Stimulated activated naive CD8-positive, alpha-beta T cell treated with anti-CD3 and anti-CD28 coated beads, Interleukin-15, Interleukin-2, amounts not matched to agents 100 ng/mL and 50 ng/mL, for 24 hours (primary cell): ENCODE measurements at regions not wholly inside any gene's neighbourhood (a gene's known extent, or its start where the extent isn't known, plus 50 kb on each side); places are given as distances from the start of the nearest gene placed in this dataset.

Experiments
- H3K27ac Mint-ChIP-seq: one replicate; pipeline ENCODE4 v1.8.0; 2021; ENCODE audit warnings: mild to moderate bottlenecking, mixed read lengths
- H3K27me3 Mint-ChIP-seq: one replicate; pipeline ENCODE4 v1.8.0; 2021; ENCODE audit warnings: mixed read lengths
- H3K36me3 Mint-ChIP-seq: one replicate; pipeline ENCODE4 v1.8.0; 2021; ENCODE audit warnings: low read depth, mixed read lengths
- H3K4me1 Mint-ChIP-seq: one replicate; pipeline ENCODE4 v1.8.0; 2021; ENCODE audit warnings: low read depth, mixed read lengths
- H3K4me3 Mint-ChIP-seq: one replicate; pipeline ENCODE4 v1.8.0; 2021; ENCODE audit warnings: mild to moderate bottlenecking, mixed read lengths
- H3K9me3 Mint-ChIP-seq: one replicate; pipeline ENCODE4 v1.8.0; 2021; ENCODE audit warnings: mixed read lengths

- no peak overlapping the region for H3K4me3 Mint-ChIP-seq
- no peak overlapping the region for H3K27ac Mint-ChIP-seq
- no peaks in the 10 kb centered on the region for H3K27me3 Mint-ChIP-seq
- H3K36me3 Mint-ChIP-seq, result no peaks in the 10 kb centered on the region
- H3K9me3 Mint-ChIP-seq, result peaks cover 13% of the 10 kb centered on the region
- H3K4me1 Mint-ChIP-seq, result no peaks in the 10 kb centered on the region
Observed at GRCh38 chr1:164061528-164061927, 497.5 kb upstream of the PBX1 start.

- no peaks in the 10 kb centered on the region for H3K4me1 Mint-ChIP-seq
- peaks cover 17% of the 10 kb centered on the region for H3K9me3 Mint-ChIP-seq
- H3K27me3 Mint-ChIP-seq, result no peaks in the 10 kb centered on the region
- no peaks in the 10 kb centered on the region for H3K36me3 Mint-ChIP-seq
- no peak overlapping the region for H3K27ac Mint-ChIP-seq
- no peak overlapping the region for H3K4me3 Mint-ChIP-seq
Observed at GRCh38 chr1:164064501-164064900, 494.5 kb upstream of the PBX1 start.

GRCh38 chr1:164071288-164071687, 487.7 kb upstream of the PBX1 start:
- Mint-ChIP-seq H3K36me3 (no peaks in the 10 kb centered on the region), H3K27ac (no peak overlapping the region), H3K4me3 (no peak overlapping the region), H3K27me3 (no peaks in the 10 kb centered on the region), H3K4me1 (no peaks in the 10 kb centered on the region), H3K9me3 (peaks cover 24% of the 10 kb centered on the region)

GRCh38 chr1:164086832-164087231, 472.2 kb upstream of the PBX1 start:
- Mint-ChIP-seq H3K36me3 (no peaks in the 10 kb centered on the region), H3K27ac (no peak overlapping the region), H3K4me3 (no peak overlapping the region), H3K9me3 (peaks cover 22% of the 10 kb centered on the region), H3K4me1 (no peaks in the 10 kb centered on the region), H3K27me3 (no peaks in the 10 kb centered on the region)

- Mint-ChIP-seq H3K9me3 (peaks cover 24% of the 10 kb centered on the region), H3K27ac (no peak overlapping the region), H3K36me3 (no peaks in the 10 kb centered on the region), H3K4me1 (no peaks in the 10 kb centered on the region), H3K4me3 (no peak overlapping the region), H3K27me3 (no peaks in the 10 kb centered on the region)
Observed at GRCh38 chr1:164087906-164088453, 471.0 kb upstream of the PBX1 start.

GRCh38 chr1:164092603-164093353, 466.2 kb upstream of the PBX1 start:
- Mint-ChIP-seq H3K4me1 (no peaks in the 10 kb centered on the region), H3K27me3 (no peaks in the 10 kb centered on the region), H3K4me3 (no peak overlapping the region), H3K36me3 (no peaks in the 10 kb centered on the region), H3K9me3 (peaks cover 28% of the 10 kb centered on the region), H3K27ac (no peak overlapping the region)

- H3K9me3 Mint-ChIP-seq, result peaks cover 21% of the 10 kb centered on the region
- H3K4me3 Mint-ChIP-seq, result no peak overlapping the region
- no peaks in the 10 kb centered on the region for H3K27me3 Mint-ChIP-seq
Observed at GRCh38 chr1:164093543-164093942, 465.4 kb upstream of the PBX1 start.

GRCh38 chr1:164101802-164102201, 457.2 kb upstream of the PBX1 start:
- Mint-ChIP-seq H3K9me3 (no peaks in the 10 kb centered on the region), H3K27ac (no peak overlapping the region), H3K4me3 (no peak overlapping the region), H3K4me1 (no peaks in the 10 kb centered on the region), H3K27me3 (no peaks in the 10 kb centered on the region), H3K36me3 (no peaks in the 10 kb centered on the region)

More at GRCh38 chr1:164093543-164093942, 465.4 kb upstream of the PBX1 start:
- no peak overlapping the region for H3K27ac Mint-ChIP-seq
- H3K4me1 Mint-ChIP-seq, result no peaks in the 10 kb centered on the region
- no peaks in the 10 kb centered on the region for H3K36me3 Mint-ChIP-seq

- Mint-ChIP-seq H3K27me3 (no peaks in the 10 kb centered on the region), H3K4me3 (no peak overlapping the region), H3K36me3 (no peaks in the 10 kb centered on the region), H3K4me1 (no peaks in the 10 kb centered on the region), H3K27ac (no peak overlapping the region), H3K9me3 (no peaks in the 10 kb centered on the region)
Observed at GRCh38 chr1:164131949-164132348, 427.0 kb upstream of the PBX1 start.

- no peaks in the 10 kb centered on the region for H3K4me1 Mint-ChIP-seq
- H3K36me3 Mint-ChIP-seq, result no peaks in the 10 kb centered on the region
- H3K27ac Mint-ChIP-seq, result no peak overlapping the region
- peaks cover 9% of the 10 kb centered on the region for H3K9me3 Mint-ChIP-seq
- H3K4me3 Mint-ChIP-seq, result no peak overlapping the region
- no peaks in the 10 kb centered on the region for H3K27me3 Mint-ChIP-seq
Observed at GRCh38 chr1:164137273-164137925, 421.6 kb upstream of the PBX1 start.

DNA sequence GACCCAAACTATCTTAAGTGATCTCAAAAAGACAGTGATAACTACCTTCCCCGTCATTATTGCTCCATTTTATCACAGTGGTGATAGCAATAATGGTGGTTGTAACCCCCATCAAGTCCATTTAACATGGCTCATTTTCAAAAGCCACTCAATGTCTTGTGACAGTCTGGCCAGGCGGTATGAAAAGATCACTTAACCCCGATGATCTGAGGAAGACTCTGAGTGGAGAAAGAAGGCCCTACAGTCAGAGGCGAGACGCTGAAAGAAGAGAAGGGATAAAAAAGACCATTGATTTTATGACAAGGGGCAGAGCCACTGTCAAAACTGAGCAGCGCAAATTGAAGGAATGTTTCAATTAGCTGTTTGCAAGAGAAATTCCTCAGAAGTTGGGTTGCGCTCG, 417.2 kb upstream of the PBX1 start:
- Mint-ChIP-seq H3K4me1 (no peaks in the 10 kb centered on the region), H3K36me3 (no peaks in the 10 kb centered on the region), H3K9me3 (peaks cover 23% of the 10 kb centered on the region), H3K27ac (no peak overlapping the region), H3K27me3 (no peaks in the 10 kb centered on the region), H3K4me3 (no peak overlapping the region)

GRCh38 chr1:164154622-164155021, 404.4 kb upstream of the PBX1 start:
- Mint-ChIP-seq H3K27me3 (no peaks in the 10 kb centered on the region), H3K9me3 (peaks cover 21% of the 10 kb centered on the region), H3K36me3 (no peaks in the 10 kb centered on the region), H3K4me1 (no peaks in the 10 kb centered on the region), H3K27ac (no peak overlapping the region), H3K4me3 (no peak overlapping the region)

- Mint-ChIP-seq H3K9me3 (peaks cover 21% of the 10 kb centered on the region), H3K36me3 (no peaks in the 10 kb centered on the region), H3K27me3 (no peaks in the 10 kb centered on the region), H3K4me3 (no peak overlapping the region), H3K27ac (no peak overlapping the region), H3K4me1 (no peaks in the 10 kb centered on the region)
Observed at GRCh38 chr1:164155347-164155746, 403.6 kb upstream of the PBX1 start.

GRCh38 chr1:164163289-164163849, 395.6 kb upstream of the PBX1 start:
- Mint-ChIP-seq H3K27me3 (no peaks in the 10 kb centered on the region), H3K4me3 (no peak overlapping the region), H3K4me1 (no peaks in the 10 kb centered on the region), H3K9me3 (peaks cover 22% of the 10 kb centered on the region), H3K36me3 (no peaks in the 10 kb centered on the region), H3K27ac (no peak overlapping the region)

DNA sequence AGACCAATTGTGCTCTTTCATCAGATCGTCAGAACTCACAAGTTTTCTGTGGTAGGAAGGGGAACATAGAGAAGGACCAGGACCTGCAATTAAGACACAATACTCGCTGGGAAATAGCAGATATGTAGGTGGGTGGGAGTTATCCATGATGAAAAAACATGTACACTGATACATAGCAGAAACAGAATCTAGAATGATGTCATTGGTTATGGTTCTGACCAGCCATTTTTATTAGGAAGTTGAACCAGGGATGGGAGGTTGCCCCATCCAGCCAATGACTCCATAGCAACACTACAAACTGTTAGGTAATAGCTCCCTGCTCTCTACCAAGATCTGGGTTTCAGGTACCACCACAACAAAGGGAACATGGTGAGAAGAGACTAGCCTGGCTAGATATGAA, 393.5 kb upstream of the PBX1 start:
- Mint-ChIP-seq H3K4me3 (no peak overlapping the region), H3K36me3 (no peaks in the 10 kb centered on the region), H3K4me1 (no peaks in the 10 kb centered on the region), H3K27ac (no peak overlapping the region), H3K9me3 (peaks cover 32% of the 10 kb centered on the region), H3K27me3 (no peaks in the 10 kb centered on the region)
